ENCODE measurements at regions not wholly inside any gene's neighbourhood (a gene's known extent, or its start where the extent isn't known, plus 50 kb on each side); places are given as distances from the start of the nearest gene placed in this dataset.
A peak's percentile ranks its signal among the peaks of the same experiment; 100 is the strongest.

DNA sequence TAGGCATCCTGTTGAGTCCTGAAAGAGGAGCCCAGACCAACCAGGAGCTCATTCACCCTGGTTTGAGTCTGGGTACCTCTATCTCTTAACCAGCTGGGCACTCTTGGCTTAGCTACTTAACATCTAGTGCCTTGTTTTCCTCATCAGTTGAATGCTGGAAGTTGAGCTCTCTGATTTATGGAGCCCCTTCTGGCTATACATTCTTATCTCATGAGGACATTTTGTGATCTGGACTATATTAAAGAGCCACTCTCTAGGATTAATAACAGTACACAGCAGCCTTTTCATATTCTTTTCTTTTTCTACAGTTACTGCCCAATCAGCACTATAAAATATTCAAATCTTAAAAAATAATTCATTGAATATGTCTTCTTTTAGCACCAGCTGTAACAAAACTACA, 296.9 kb upstream of the RUNX1 start:
- no peak overlapping the region for H3K4me3 ChIP-seq (ENCODE audit: low read length)
- TF ChIP-seq, protein P1, sequence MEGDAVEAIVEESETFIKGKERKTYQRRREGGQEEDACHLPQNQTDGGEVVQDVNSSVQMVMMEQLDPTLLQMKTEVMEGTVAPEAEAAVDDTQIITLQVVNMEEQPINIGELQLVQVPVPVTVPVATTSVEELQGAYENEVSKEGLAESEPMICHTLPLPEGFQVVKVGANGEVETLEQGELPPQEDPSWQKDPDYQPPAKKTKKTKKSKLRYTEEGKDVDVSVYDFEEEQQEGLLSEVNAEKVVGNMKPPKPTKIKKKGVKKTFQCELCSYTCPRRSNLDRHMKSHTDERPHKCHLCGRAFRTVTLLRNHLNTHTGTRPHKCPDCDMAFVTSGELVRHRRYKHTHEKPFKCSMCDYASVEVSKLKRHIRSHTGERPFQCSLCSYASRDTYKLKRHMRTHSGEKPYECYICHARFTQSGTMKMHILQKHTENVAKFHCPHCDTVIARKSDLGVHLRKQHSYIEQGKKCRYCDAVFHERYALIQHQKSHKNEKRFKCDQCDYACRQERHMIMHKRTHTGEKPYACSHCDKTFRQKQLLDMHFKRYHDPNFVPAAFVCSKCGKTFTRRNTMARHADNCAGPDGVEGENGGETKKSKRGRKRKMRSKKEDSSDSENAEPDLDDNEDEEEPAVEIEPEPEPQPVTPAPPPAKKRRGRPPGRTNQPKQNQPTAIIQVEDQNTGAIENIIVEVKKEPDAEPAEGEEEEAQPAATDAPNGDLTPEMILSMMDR (conservative IDR thresholded peaks at IDR 0.05; ENCODE audit: low read length) = no peak
- DNase-seq (ENCODE audit: low read depth) = peak; percentile 34

DNA sequence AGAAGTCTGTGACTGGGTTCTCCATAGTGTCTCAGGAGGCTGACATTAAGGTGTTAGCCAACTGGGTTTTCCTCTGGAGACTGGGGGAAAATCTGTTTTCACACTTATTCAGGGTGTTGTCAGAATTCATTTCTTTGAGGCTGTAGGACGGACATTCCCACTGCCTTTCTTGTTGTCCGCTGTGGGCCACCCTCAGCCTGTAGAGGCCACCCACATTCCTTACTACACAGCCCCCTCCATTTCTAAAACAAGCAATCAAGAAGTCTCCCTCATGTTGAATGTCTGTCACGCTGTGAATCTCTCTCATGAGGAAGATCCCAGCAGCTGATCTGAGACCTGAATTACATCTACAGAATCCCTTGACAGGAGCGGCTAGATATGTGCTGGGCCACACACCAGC, 295.5 kb upstream of the RUNX1 start:
- no peak overlapping the region for H3K4me3 ChIP-seq (ENCODE audit: low read length)
- TF ChIP-seq, protein P1 (conservative IDR thresholded peaks at IDR 0.05; ENCODE audit: low read length) = no peak
- no peak for DNase-seq (ENCODE audit: low read depth)

DNA sequence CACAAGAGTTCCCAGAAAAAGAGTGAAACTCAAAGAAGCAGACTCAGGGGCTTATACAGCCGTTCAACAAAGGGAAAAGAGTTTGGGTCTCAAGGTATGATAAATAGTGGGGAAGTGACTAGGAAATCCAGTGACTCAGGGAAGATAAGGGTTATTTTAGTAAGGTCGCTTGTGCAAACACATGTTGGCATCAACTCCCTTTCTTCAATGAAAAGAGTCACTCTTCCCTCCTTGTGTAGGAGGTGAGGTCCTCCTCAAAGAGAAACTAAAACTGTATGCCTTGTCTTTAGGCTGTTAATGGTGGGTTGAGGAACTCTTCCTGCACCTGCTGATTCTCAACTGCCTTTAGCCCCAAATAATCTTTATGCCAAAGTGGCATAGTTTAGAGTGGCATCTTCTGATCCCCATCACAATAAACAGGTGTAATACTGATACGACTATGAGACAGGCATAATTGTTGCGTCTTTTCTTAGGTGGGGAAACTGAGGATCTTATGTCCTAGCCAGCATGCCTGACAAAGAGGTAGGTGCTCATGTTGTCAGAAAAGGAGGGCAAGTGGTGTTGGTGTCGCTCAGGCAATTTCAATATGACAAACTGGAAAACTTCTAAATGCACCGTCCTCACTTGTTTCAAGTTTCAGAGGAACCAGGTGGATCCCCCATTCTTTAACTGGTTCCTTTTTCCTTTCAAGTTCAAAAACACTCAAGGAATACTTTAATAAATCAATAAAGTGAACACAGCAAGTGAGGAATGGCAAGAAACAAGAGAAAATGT, 294.1 kb upstream of the RUNX1 start:
- DNase-seq (ENCODE audit: low read depth) = no peak
- H3K4me3 ChIP-seq (ENCODE audit: low read length) = no peak overlapping the region
- TF ChIP-seq, protein P1 (conservative IDR thresholded peaks at IDR 0.05; ENCODE audit: low read length) = no peak

DNA sequence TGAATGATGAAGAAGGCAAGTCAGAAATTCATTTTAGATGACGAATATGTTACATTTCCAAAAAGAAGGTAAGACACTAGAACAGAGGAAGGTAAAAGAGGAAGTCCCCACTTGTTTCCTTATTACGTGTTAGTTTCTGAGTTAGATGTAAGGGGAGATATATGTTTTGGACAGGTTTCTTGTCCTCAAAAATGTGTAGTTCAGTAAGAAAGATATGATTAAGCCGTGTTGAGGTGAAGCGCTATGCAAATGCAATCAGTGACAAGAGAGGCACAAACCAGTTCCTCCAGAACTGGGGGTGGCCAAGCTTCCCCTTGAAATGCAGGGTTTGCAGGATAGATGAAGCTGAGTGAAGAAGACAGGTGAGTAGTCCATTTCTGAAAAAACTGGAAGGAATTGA, 293.3 kb upstream of the RUNX1 start:
- DNase-seq (ENCODE audit: low read depth) = no peak
- TF ChIP-seq, protein P1 (conservative IDR thresholded peaks at IDR 0.05; ENCODE audit: low read length) = no peak
- no peak overlapping the region for H3K4me3 ChIP-seq (ENCODE audit: low read length)

DNA sequence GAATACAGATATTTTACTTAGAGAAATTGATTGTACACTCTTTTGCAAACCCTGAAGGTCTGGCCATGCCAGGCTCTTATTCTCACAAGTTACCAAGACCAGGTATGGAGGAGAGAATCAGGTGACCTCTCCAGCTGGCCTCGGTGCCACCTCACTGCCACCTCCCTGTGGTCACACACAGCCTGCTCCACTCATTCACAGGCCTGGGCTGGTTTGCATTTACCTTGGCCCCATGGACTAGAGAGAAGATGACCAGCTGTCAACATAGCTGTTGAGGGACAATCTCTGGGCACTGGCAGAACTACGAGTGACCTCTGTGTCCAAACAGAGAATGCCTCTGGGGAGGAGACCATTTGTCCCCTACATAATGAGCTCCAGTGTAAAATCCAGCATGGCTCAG, 291.2 kb upstream of the RUNX1 start:
- no peak overlapping the region for H3K4me3 ChIP-seq (ENCODE audit: low read length)
- TF ChIP-seq, protein P1 (conservative IDR thresholded peaks at IDR 0.05; ENCODE audit: low read length) = no peak
- DNase-seq (ENCODE audit: low read depth) = no peak

DNA sequence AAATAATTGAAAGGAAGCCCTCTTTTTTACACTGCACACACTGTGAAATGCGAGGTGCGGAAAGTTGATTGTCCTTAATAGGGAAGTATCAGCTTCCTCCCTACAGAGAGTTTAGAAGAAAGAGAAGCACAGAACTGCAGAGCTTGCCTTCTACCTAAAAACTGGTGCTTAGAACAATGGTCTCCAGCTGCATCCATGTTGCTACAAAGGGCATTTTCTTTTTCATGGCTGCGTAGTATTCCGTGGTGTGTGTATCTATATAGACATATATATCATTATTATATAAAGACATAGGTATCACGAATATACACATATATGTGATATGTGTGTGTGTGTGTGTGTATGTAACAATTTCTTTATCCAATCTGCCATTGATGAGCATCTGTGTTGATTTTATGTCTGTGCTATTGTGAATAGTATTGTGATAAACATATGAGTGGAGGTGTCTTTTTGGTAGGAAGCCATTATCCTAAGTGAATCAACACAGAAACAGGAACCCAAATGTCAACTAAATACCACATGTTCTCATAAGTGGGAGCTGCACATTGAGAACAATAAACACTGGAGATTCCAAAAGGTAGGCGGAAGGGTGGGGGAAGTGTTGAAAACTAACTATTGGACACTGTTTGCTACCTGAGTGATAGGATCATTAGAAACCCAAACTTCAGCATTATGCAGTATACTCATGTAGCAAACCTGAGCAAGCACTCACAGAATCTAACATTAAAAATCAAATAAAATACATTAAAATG, 290.0 kb upstream of the RUNX1 start:
- TF ChIP-seq, protein P1 (conservative IDR thresholded peaks at IDR 0.05; ENCODE audit: low read length) = no peak
- DNase-seq (ENCODE audit: low read depth) = no peak
- no peak overlapping the region for H3K4me3 ChIP-seq (ENCODE audit: low read length)

DNA sequence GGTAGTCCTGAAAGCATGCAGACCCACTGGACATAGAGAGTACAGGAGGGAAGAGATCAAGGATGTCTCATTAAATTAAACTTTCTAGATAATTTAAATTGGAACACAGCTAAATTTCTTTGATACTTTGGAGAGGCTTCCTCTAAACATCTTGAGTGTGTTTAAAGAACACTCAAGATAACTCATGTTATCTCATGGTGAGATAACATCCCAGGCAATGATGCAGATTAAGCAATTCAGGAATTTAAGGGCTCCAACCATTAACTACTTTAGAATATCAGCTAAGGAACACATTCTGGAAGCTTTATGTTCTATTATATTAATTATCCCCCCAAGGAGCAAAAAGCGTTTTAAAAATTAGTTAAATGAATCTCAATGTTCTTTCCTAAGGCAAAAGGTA, 289.2 kb upstream of the RUNX1 start:
- DNase-seq (ENCODE audit: low read depth) = no peak
- TF ChIP-seq, protein P1 (conservative IDR thresholded peaks at IDR 0.05; ENCODE audit: low read length) = no peak
- no peak overlapping the region for H3K4me3 ChIP-seq (ENCODE audit: low read length)
